Activated CD4-positive, CD25-positive, alpha-beta regulatory T cell (primary cell): ENCODE measurements at regions not wholly inside any gene's neighbourhood (a gene's known extent, or its start where the extent isn't known, plus 50 kb on each side); places are given as distances from the start of the nearest gene placed in this dataset.

Source experiments
- DNase-seq, 4 experiments: peaks; one replicate each; lab custom pipeline; 2025; lab: John Stamatoyannopoulos, UW

DNA sequence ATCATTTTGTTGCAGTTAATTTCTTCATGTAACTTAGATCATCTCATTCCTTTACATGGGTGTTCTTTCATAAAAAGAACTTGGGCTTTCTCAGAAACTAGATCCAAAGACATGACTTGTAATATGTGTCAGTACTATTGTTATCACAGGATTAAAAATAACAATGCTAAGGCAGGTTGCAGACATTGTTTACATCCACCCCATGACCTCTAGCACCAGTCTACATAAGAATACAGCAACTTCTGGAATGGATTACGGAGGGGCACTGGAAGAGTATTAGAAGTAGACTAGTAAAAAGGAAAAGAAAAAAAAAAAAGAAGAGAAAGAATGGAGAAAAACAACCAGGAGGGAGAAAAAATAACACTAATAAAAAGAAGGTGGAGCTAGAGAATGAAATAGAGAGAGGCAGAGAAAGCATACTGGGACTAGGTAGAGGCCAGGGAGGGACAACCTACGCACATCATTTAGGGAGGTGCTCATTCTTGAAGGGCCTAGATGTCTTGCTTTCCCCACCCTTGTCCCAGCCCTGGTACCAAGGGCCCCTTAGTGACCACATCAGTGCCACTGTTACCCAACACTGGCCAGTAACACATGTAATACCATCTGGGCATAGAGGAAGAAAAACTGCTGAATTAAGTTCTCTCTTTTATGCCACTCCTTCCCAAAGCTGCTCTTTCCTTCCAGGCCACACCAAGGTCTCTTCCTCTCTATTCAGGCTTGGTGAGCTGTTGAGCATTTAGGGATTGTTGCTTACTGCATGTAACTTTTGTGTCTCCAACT, 70.6 kb upstream of the KLF7 start:
- DNase-seq: no peak

DNA sequence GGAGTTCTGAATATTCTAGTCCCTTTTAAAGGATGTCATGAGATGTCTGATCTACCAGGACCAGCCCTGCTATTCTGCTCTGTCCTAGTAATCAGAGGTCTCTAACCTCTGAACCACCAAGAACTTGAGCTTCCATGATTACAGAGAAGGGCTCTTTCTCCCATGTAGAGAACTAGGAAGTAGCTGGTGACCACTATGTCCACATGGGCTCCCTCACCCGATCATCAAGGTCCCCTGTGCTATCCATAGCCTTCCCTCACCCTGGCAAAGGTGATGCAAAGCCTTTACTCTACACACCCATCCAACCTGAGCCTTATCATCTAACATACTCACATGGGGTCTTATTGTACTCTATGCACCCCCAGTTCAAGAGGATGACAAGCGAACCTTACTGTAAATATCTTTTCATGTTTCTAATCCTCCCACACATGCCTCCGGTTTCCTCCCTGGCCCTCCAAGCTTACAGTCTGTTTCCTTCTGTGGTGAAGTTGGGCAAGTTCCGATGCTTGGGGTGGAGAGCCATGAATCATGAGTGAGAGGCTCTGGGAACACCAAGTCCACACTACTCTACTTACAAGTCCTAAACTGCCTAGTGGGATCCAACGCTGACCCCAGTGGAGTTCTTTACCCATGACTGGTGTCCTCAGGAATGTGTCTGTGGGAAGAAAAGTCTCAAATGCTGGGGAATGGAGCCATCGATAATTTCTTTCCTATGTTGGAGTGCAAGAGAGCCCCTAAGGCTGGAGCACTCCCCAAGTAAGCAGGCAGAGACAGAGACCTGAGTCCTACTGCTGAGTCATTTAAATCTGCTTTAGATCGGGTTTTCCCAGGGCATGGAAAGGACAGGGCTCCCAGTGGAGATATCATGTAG, 73.3 kb upstream of the KLF7 start:
- DNase-seq: no peak

DNA sequence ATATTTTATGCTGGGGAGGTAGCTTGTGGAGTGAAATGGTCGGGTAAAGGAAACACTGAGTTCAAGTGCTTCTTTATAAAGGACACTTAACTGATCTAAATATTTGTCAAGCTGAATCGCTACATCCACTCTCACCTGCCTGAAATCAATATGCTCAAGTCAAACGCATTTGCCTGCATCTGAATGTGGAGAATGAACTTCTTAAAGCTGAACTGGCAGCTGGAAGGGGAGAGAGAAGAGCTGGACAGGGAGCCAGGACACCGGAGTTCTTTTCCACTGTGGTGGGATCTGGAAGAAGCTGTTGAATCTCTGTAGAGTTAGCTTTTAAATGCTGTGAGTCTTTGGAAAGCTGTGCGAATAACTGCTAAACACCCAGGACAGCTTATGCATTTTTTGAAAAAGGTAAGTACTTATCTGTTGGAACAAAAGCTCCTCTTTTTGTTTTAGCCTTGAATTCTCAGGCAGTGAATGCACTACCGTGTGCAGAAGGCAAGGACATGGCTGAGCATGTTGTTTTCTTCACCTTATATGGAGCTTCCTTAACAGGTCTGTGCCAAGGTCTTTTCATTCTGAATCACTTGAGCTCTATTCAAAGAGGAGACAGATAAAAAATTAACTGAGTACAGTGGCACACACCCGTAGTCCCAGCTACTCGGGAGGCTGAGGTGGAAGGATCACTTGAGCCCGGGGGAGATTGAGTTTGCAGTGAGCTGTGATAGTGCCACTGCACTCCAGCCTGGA, 74.2 kb upstream of the KLF7 start:
- DNase-seq: no peak

DNA sequence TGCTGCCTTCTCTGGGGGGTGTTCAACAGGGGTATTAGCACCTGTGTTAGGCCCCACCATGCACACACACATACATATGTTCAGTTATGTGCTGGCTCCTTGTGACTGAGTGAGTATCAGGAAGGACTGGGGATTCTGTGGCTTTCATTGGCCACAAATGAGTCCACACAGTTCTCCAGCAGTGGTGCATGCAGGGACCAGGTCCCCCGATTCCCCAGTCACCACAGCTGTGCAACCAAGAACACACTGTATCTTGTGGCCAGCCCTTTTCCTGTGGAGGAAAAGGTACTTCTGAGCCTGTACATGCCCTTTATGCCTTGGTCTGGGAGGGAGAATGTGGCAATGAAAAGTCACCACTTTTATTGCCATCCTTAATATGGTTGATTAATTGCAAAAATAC, 74.9 kb upstream of the KLF7 start:
- DNase-seq: no peak

DNA sequence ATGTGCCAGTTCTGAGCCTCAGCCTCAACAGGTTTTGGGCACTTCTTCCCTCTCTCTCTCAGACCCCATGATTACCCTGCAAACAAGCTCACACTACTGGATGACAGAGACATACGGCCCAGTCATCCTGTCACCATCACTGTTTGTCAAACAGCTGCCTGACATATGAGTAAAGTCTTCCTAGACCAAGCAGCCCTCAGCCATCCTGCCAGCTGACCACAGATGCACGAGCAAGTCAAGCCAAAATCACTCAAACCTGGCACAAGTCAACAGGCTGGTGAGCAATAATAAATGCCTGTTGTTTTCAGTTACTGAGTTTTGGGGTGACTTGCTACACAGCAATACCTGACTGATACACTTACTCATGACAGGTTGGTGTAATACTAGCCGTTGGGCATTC, 75.5 kb upstream of the KLF7 start:
- DNase-seq: no peak

DNA sequence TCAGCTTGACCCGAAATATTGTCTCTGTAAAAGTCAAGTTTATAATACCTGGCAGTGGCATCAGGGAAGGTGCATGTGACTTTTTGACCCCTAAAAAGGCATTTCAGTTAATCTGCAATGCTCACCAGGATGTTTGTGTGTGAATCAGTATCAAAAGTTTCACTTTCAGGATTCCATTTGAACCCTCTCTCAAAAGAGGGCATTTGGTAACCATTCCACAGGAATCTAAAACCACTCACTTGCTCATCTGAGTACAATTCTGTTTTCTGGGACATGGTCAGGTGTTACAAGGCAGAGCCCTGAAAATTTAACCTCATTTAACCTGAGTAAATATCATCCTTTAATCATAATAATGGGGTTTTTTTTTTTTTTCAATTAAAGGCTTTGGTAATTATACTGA, 77.9 kb upstream of the KLF7 start:
- DNase-seq: no peak

DNA sequence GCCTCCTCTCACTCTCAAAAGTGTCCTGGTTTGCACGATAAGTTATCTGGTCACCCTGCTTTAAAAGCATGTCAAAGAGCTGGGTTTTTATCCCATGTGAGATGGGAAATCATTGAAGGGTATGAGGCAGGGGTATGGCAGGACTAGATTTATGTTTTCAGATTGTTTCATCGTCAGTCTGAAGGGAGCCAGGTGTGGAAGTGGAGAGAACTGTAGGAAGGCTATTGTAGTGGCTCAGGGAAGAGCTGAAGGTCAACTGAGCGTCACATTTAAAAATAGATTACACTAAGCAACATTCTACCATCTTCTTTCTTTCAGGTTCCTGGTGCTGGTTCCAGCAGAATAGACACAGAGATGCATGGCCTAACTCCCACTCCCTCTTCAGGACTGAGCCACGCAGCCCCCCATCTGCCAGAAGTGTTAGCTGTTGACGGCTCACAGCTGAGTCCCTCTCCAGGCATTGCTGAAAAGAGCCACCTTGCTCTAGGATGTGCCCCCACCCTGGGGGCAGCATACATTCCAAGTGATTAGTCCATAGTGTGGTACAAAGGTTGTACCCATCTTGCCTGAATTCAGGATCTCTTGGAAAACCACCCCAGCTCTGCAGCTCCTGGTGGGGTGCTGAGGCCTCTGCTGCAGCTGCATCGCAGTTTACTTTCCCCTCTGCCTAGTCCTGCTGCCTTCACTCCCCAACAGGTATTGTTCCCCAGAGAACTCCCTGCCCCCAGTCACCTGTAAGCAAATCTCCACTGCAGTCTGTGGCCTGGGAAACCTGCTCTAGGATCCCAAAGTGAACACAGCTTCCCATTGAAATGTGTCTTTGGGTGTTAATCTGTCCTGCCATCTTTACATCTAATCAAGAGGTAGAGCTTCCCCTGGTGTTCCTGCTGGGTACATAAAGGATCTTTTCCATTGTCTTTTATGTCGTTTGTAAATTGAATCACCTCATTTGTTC, 79.5 kb upstream of the KLF7 start:
- no peak for DNase-seq

DNA sequence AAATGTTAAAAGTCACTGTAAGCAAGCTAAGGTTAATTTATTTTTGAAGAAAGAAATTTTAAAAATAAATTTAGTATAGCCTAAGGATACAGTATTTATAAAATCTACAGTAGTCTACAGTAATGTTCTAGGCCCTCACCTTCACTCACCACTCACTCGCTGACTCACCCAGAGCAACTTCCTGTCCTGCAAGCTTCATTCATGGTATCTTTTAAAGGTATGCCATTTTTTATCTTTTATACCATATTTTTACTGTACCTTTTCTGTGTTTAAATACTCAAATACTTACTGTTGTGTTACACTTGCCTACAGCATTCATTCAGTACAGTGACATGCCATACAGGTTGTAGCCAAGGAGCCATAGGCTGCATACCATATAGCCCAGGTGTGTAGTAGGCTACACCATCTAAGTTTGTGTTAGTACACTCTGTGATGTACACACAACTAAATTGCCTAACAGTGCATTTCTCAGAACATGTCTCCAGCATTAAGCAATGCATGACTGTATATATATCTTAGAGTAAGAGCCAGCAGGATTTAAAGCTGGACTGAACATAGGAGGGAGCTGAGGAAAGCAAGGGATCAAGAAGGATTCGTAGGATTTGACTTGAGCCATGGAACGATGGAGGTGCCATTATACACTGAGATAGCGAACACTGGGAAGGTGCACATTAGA, 83.1 kb upstream of the KLF7 start:
- no peak for DNase-seq

DNA sequence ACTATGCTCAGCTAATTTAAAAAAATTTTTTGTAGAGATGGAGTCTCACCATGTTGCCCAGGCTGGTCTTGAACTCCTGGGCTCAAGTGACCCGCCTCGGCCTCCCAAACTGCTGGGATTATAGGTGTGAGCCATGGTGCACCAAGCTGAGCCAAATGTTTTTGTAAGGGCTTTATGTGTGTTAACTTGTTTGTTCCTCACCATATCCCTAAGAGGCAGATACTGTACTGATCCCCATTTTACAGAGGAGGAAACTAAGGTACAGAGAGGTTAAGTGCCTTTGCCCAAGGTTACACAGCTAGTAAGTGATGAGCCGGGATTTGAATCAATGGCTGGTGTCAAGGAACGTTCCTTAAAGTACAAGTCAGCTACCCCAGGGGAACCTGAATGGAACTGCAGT, 85.3 kb upstream of the KLF7 start:
- no peak for DNase-seq

DNA sequence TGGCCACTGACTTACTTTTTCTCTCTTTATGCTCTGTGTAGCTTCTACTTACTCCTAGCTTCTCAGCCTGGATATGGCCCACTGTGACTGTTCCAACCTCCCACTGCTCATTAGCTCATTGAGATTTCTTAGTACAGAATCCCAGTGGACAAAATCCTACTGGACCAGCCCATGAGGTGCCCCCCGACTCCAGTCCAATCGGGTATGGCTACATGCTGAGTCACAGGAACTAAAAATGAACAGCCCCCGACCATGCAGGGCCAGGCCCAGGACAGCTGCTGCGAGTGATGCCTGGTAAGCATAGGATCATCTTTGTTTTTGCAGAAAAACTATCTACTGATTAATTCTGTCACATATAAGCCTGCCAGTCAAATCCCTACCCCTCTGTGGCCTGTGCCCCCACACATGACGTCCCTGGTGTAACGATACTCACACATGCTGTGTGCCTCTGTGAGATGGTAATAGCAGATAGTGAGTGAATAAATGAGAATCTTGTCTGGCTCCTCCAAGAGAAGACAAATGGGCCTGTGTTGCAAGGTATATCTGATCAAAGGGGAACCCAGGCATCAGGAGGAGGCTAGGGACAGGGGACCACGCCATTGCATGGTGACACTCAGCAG, 85.9 kb upstream of the KLF7 start:
- DNase-seq: no peak

DNA sequence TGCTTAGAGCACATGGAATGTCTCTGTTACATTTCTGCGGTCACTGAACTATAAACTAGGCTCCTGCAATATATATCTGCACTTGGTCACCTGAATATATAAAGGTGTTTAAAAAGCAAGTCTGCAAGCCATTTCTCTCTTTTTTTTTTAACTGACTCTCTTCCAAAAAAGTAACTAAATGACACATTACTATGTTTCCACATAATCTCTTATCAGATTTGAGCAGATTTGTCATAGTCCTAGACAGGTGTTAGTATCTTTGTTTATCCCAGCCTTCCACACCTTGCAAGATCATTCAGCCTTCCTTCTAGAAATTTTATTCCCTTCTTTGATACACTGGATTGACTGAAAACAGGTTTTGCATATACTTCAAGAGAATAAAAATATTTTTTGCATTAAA, 86.7 kb upstream of the KLF7 start:
- no peak for DNase-seq

DNA sequence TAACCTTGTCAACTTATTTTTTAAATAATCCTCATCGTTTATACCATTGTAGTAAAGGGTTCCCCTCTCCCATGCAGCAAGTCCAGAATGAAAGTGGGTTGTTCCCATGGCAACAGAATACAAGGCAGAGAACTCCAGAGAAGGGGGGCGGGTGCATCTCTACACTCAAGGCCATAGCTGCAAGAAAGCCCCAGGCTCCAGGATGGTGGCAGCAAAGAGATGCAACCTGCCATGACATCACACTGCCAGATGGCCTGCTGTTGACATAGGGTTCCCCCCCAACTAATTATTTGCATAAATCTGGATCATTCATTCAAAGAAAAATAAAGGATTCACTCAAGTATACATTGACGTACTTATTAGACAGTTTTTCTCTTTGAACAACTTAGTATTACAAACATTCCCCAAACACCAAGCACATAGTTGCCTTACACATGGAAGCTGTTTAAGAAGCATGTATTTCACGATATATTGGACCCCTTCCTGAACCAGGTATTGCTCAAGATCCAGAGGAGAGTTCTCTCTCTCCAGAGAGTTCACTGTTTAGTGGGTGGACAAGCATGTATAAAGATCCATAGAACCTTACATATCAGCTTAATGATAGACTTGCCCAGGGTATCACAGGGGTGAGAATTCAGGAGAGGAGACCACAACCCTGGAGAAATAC, 87.4 kb upstream of the KLF7 start:
- no peak for DNase-seq

DNA sequence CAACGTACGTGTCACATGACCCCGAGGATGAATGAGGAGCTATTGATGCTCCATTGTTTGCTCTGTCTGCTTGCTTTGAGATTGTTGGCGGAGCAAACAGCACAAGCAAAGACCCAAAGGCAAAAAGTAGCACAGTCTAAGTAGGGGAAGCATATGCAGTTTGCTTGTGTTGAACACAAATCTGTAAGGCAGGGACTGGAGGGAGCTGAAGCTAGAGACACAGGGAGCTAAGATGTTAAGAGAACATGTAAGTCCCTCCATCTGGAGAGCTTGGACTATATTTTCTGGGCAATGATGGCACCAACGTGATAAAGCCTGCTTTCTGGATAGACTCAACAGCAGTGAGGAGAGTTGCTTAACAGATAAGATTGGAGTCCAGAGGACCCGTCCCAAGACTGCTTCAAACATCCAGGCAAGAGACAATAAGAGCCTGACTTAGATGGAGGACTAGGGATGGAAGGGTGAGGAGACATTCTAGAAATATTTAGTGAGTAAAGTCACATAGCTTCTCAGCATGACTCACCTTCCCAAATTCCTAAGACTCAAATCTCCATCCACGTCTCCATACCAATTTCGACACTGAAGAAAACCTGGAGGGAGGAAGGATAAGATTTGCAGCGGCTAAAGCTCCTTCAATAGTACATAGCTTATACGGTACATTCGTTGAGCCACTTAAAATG, 88.1 kb upstream of the KLF7 start:
- DNase-seq: no peak

DNA sequence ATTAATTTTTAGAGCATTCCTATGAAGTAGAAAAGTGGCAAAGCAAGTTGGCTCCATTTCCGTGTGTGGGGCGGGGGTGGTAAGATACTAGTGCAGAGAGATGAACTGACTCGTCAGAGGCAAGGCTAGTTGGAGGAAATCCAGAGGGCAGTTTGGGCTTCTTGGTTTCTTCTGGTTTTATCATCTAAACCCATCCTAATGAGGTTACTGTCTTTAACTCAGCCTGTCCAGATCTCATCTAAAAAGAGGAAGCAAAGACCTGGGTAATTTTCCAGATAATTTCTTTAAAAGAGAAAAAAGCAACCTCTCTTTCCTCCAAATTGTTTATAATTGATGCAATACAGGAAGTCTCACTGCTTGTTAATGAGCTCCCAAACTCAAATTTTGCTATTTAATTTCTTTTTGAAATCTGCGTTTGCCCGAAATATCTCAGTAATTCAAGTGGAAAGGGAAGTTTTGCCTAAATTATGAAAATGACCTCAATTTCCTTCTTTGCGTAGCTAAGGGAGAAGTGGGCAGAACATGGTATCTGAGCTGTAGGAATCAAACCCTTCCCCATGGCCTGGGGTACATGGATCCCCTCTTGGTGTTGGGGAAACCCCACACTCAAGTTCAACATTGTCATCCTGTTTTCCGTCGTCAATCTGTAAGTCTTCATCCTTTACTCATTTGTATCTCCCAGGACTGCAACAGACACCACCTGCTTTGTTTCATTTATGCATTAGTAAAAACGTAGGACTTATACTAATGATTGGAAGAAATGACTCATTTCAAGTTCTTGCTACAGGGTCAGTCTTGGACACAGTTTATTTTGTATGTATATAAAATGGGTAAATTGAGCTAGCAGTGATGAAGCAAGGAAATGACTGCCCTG, 89.1 kb upstream of the KLF7 start:
- no peak for DNase-seq

DNA sequence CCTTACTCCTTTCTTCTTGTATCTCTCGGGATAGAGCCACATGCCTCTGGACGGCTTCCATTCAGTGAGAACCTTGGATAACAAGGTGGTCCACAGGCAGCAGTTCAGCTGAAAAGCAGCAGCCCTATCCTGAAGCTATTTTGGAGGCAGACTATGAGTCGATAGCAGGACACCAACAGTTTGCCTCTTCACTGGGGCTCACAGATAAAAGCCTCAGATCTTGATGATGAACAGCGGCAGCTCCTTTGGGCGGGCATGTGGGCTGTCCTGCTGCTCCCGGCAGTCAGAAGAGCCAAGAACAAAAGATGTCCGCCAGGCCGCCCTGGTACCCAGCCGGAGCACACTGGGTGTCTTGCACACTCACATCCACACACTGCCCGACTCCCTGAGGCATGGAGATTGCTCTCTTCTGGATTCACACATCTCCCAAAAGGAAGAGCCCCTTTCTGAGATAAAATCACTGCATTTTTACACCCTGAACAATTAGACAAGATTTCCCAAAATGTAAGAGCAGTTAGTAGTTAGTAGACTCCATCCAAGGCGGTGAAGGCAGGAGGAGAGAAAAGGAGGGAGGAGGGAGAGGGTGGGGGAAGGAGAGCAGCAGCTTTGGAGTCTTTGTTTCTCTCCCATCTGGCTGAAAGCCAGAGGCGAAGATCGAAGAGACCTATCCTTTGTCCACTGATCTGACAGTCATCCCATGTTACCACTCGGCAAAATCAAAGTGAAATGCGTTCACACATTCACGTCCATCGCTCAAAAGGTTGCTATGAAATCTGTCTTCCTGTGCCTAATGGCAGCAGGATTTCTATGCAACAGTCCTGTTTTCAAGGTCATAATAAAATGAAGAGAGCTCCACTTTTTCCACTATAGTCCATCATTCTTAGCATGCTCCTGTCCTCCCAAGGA, 90.1 kb upstream of the KLF7 start:
- no peak for DNase-seq

DNA sequence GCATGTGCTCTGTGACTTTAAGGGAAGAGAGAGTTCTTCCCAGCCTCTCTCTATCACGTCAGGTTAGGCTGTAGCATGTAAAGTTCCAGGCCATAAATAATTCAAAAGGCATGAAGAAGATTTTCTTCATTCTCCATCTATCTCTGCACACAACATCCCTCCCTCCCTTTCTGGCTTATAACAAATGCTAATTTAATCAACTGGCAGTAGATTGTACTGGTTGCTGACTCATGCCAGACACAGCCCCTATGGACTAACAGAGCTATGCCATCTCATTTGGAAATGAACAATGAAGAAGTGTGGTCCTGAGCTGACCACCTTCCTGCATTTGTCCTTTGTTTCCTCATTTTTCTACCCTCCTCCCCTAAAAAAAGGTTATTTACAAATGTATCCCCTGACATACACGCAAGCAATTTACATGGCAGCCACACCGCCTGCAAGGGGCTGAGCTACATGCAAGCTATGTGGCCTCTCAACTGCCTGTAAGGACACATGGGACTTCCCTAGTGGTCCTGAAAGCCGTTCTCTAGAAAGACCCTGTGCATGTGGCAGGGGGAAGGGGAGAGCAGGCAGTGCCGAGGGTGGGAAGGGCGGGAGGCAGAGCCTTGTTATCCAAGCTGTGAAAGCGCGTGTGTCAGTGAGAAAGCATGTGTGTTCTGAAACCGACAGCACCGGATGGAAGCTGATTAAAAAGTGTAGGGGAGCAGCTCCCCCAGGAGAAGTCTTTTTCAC, 90.9 kb upstream of the KLF7 start:
- DNase-seq: no peak
